OCI-LY7 (cell line): ENCODE measurements at regions not wholly inside any gene's neighbourhood (a gene's known extent, or its start where the extent isn't known, plus 50 kb on each side); places are given as distances from the start of the nearest gene placed in this dataset.

Source experiments
- CTCF ChIP-seq: fragments of 200-600 bp; sonication (generic); conservative IDR thresholded peaks from 2 replicates; pipeline ENCODE4 v1.5.1; 2014; ENCODE audit warnings: mild to moderate bottlenecking, antibody characterized with exemption, low read length, moderate library complexity, mixed read lengths
- EZH2phosphoT487 ChIP-seq: fragments of 200-600 bp; sonication (generic); IDR thresholded peaks from 2 replicates; pipeline ENCODE4 v1.6.1; 2018; ENCODE audit warnings: low read depth, borderline replicate concordance, mild to moderate bottlenecking, mixed run types, antibody characterized with exemption, low read length, moderate library complexity, mixed read lengths

GRCh38 chrX:99415470-99415869 lies 994.6 kb downstream of the PCDH19 start:
- TF ChIP-seq CTCF: no peak
- no peak for TF ChIP-seq EZH2phosphoT487
